HG03575 (cell line): ENCODE measurements at regions not wholly inside any gene's neighbourhood (a gene's known extent, or its start where the extent isn't known, plus 50 kb on each side); places are given as distances from the start of the nearest gene placed in this dataset.
"Not testable (repeated sequence)": the region's sequence is repeated elsewhere in the genome, so short reads cannot be mapped to it uniquely, and the experiment has no call there.

ENCODE experiments used
- ATAC-seq: cut with Tn5 transposase; IDR thresholded peaks from one replicate; pipeline ENCODE4 v1.9.1; 2021; ENCODE audit not compliant: unreplicated experiment, insufficient number of reproducible peaks, low FRiP score; ENCODE audit errors: extremely low read depth

DNA sequence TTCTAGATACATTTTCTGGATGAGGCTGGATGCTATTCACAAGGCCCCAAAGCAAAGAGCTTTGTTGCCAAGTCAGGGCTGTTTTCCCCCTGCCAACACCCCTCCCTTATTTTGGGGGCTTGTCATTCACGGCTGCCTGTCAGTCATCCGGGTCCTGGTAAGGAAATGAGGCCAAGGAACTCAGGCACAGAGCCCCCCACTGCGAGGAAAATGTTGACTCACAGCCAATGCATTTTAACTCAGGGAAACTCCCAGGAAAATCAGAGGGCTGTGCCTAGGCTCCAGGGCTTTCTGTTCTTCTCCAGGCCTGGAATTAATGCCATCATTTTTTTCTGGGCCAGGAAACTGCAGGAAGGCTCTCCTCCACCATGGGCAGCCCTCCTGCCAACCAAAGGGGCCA lies 241.1 kb downstream of the SMAD2 start:
- ATAC-seq, result no peak

DNA sequence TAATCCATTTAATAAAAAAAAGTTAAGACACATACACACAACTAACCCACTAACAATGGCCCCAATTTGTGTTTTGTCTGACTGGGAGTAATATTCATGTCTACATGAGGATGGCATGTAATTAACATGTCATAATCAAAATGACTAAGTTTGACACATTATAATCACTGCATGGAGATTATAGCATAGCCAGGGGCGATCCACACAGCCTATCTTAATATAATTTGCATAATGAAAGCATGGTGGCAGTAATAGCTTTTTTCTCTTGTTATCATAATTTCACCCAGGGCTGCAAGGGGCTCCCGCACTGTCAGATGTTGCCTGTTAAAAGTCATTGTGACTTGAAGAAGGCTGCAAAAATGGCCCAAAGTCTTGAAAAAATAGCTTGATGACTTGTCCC lies 243.7 kb downstream of the SMAD2 start:
- ATAC-seq, result no peak

DNA sequence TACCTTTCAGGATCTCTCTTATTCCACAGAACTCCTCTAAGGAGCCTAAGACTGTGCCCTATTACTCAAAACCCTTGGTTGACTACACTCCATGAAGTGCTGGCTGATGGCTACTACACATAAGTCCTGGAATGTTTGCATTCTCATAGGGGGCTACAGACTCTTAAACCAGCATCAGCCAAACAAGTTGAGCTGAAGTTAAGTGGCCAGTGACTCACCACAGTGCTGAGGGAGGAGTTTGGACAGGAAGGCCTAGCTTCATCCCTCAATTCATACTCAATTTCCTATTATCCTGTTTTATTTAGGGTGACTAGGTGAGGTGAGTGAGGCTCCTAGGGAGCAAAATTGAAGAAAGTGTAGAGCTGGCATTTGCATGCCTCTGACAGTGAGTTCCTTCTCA lies 246.7 kb downstream of the SMAD2 start:
- no peak for ATAC-seq

DNA sequence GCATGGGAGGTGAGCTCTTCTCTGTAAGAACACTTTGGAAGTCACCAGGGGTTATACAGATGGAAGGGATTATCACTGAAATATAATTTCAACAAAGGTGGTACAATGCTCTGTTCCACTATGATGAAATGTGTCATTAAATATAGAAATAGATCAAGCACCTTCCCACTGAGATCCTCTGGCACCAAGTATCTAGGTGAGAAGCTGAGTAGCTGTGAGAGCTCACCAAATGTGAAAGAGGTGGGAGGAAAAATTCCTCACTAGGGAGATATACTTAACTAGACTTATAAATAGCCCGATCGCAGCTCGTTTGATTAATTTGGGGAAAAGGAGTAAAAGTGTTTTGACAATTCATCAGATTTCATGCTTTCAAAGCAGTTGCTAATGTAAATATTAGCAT lies 247.6 kb downstream of the SMAD2 start:
- no peak for ATAC-seq

DNA sequence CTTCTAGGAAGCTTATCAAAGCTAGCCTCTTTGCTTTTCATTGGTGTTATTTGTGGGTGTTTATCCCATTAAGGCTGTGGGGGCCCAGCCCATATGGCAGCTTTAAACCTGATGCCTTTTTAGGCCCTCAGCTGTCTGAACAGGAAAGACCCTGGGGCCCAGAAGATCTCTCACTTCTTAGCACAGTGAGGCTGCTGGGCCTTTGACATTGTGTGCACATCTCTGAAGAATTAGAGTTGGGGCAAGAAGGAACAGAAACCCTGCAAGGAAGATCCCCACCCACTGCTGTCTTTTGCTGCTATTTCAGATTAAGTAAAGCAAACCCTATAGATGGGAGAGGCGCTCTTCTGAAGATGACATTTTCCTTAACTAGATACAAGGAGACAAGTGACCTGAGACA lies 250.0 kb downstream of the SMAD2 start:
- ATAC-seq, result peak; percentile 66

DNA sequence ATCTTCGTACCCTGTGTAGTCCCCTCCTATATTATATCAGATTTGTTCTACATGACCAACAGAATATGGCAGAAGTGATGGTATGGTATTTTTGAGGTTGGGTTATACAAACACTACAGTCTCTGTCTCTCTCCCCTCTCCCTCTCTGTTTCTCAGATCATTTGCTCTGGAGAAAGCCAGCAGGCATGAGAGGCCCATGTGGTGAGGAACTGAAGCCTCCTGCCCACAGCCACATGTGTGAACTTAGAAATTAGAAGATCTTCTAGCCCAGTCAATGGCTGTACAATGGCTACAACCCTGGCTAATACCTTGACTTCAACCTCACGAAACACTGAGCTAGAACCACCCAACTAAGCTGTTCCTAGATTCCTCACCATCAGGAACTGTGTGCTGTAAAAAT lies 250.6 kb downstream of the SMAD2 start:
- ATAC-seq, result peak; percentile 44

DNA sequence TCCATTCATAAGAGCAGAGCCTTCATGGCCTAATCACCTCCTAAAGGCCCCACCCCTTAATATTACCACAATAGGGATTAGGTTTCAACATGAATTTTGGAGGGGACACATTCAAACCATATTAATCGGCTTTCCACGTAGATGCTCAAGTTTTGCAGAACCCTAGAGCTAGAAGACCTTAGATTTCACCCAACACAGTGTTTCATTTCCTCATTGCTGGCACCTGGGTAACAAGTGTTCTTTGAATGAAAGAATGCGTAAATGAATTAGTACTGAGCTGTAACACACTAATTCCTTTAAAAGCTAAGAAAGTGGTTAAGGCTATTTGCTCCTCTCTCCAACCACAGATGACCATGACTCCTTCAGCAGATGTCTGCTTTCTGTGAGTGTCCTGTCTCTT lies 252.5 kb downstream of the SMAD2 start:
- no peak for ATAC-seq

DNA sequence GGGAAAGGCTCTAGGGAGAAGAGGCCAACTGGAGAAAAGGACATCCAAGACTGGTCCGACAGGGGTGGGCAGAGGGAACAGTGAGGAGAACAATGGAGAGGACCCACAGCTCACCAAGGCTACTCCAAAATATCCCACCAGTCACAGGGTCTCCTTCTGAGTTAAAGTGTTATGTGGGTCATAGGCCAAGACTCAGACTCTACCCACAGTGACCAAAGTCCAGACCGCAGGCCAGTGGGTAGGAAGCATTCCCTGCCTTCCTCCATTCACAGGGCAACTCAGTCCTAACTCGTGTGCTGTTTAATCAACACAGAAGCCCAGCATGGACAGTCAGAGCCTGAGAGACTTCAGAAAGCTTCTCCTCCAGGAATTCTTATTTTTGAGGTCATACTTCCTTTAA lies 260.6 kb downstream of the SMAD2 start:
- no peak for ATAC-seq

DNA sequence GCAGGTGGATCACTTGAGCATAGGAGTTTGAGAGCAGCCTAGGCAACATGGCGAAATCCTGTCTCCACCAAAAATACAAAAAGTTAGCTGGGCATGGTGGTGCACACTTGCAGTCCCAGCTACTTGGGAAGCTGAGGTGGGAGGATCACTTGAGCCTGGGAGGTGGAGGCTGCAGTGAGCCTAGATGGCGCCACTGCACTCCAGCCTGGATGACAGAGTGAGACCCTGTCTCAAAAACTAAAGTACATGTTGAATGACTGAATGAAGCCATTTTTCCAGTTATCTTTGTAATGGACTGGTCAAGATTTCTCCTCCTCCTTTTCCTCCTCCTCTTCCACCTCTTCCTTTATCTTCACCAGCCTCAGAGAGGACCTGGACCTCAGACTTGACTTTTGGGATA lies 272.0 kb downstream of the SMAD2 start:
- ATAC-seq, result no peak

DNA sequence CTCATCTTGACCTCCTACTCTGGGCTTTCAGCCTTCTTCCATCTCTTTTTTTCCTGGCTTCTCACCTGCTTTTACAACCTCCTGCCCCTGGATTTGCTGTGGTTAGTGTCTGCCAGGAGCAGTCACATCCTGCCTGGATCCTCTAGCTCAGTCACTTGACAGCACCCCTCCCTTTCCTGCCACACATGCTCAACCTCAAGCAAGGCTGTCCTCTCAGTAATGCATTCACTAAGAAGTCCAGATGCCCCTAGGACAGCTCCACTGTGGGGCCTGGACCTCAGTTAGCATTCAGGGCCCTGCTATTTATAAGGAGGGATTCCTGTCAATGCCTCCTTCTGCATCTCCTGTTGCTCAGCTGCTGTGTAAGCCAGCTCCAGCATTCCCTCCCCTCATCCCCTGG lies 275.5 kb downstream of the SMAD2 start:
- ATAC-seq, result no peak

DNA sequence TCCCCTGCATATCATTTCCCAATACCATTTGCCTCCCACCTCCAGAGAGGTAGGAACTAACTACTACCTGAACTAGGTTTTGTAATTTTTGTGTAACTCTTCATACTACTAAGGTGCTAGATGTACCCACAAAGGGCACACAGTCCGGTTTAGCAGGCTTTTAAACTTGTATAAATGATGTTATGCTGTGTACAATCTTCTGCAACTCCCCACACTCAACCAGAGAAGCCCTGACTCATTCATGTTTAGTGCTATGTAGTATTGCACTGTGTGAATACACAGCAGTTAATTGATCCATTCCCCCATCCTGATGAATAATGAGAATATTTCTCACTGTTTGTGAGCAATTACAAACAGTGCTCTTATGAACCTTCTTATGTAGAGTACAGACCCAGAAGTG lies 285.6 kb downstream of the SMAD2 start:
- ATAC-seq, result no peak

DNA sequence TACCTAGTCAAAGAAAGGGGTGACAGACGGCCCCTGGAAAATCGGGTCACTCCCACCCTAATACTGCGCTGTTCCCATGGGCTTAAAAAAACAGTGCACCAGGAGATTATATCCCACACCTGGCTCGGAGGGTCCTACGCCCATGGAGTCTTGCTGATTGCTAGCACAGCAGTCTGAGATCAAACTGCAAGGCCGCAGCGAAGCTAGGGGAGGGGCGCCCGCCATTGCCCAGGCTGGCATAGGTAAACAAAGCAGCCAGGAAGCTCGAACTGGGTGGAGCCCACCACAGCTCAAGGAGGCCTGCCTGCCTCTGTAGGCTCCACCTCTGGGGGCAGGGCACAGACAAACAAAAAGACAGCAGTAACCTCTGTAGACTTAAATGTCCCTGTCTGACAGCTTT lies 292.9 kb downstream of the SMAD2 start:
- ATAC-seq, result not testable (repeated sequence)

DNA sequence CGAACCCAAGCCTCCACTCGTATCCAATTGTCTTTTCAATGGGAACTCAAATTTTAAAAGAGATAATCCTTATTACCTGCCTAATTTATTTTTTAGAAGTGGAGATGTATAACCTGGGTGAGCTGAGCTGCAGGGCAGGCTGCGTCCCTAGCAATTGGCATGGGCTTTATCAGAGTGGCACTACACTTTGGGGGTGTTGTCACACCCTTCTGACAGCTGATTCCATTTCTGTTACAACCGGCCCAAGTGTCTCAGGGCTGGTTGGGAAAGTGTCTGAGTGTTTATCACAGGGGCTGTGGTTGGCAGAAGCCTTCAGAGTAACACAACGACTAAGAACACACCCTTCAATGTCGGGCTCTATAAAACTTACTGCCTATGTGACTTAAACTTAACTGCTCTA lies 295.0 kb downstream of the SMAD2 start:
- ATAC-seq, result no peak

DNA sequence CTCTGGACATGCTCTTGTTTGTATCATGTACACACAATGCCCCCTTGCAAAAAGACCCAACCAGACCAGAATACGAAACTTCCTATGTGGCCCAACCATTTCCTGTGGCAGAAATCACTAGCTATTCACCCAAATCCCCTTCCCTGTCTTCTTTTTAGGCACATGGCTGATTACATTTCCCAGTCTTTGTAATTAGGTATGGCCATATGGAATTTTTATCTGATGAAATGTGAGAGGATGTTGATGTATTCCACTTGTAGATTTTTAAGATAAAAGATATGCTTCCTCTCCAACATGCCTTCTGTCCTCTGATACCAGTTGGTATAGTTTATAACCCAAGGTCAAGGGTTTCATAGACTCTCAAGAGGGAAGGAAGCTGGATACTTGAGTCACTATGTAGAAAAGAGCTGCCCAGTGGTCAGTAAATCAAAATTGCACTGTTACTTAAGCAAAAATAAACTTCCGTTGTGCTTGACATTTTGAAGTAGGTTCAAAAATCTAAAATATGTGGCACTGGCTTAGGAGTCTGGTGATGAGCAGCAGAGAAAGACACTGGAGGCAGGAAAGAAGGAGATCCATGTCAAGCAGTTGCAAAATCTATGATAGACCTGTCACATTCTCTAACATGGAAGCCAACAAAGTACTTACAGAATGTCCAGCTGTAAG lies 297.4 kb downstream of the SMAD2 start:
- no peak for ATAC-seq

DNA sequence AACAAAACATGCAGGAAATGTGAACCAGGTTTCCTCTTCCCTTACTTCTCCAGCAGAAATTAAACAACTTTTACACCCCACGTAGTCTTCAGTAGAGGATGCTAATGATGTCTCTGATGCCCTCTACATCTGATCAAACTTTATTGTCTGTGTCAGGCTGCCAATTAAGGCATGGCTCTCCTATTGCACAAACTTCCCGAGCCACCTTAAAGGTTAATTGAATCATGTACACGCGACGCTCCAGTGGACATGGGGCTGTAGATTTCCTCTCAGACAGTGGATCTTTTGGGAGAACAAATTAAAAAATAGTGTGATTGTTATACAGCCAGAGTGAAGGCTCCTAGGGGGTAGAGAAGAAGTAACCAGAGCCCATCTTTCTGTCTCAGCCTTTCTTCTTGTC lies 301.6 kb downstream of the SMAD2 start:
- ATAC-seq, result no peak

DNA sequence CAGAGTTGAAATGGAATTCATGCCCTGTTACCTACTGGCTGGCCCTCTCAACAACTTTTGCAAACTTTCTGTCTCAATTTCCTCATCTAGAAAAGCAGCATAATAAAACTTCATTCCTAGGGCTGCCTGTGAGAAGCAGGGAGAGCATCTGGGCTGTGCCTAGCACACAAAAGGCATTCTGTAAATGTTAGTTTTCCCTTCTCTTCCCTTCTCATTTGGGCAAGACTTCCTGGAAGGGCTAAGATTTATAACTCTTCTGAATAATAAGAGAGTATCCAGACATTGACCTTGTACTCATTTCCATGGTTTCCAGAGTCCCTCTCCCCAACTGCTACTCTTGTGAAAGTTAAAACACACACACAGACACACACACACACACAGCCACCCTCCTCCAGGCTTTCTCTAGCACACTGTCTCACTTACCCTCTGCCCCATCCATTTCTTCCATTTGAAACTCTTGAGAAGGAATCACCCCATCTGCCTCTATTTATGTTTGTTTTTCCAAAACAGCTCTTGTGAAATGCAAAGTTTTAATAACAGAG lies 302.1 kb downstream of the SMAD2 start:
- ATAC-seq, result no peak

DNA sequence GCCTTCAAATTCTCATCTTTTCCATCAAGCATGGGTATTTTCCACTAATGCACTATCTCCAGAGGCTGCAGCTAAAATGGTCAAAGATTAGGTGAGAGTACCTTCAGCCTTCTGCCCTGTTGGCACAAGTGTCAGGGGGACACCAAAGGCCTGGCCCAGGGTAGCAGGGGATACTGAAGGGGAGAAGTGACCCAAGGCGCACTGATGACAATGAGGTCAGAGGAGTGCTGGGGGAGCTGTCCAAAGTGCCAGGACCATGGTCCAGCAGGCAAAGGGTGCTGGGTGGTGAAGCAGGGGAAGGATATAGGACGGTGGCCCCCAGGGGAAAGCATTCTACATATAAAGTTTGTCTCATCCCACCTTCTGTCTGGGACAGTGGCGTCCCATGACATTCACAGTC lies 303.4 kb downstream of the SMAD2 start:
- no peak for ATAC-seq

DNA sequence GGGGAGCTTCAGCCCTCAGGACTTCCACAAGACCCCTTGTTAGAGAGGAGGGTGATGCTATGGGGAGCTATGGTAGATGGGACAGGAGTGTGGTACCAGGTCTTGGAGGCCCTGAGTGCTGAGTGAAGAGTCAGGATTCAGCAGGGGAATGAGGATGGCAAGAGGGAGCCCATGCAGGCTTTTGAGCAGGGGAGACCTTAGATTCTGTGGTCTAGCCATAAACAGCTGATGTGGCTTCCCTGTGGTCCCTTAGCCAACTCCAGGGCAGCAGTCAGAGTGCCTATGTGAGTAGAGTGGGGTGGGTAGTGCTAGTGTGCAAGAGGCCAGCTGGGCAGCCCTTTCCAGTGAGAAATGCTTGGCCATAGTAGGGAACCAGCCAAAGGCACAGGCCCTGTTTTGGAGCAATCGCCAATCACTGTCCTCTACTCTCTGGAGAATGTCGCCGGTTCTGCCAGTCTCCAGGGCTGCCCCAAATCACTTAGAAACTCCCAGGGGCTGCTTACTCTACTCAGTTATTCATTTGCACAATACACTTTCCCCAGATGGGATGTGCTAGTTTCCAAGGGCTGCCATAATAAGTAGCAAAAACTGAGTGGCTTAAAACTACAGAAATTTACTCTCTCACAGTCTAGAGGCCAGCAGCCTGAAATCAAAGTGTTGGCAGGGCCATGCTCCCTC lies 310.5 kb downstream of the SMAD2 start:
- ATAC-seq, result no peak

DNA sequence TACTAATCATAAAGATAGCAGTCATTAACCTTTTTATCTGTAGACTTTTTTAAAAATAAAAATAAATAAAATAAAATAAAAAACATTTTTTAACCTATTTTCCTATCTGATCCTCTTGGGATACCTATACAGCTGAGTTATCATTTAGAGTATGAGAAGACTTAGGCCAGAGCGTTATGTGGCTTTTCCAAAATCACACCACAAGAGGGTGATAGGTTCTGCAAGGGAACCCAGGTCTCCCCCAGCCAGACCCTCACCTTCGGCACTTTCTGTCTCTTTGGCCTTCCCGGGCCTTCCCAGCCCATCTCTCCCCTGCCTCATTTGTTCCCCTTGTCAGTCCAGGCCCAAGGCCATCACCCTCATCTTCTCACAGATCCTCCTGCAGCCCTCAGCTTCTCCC lies 311.7 kb downstream of the SMAD2 start:
- no peak for ATAC-seq

DNA sequence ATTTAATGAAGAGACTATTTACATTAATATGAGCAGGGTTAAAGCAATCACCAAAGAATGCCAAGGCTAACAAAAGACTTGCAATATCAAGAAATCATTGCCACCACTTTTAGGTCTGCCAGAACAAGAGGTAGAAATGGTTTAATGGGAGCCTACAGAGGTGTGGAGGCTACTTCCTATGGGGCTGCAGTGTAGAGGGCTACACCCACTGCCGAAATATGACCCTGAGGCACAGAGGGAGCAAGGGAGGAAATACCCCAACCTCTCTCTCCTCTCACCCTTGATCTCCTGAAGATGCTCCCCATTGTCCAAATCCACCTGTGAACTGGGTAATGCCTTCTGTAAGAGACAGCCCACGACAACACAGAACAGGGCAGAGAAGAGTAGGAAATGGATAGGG lies 315.4 kb downstream of the SMAD2 start:
- no peak for ATAC-seq

DNA sequence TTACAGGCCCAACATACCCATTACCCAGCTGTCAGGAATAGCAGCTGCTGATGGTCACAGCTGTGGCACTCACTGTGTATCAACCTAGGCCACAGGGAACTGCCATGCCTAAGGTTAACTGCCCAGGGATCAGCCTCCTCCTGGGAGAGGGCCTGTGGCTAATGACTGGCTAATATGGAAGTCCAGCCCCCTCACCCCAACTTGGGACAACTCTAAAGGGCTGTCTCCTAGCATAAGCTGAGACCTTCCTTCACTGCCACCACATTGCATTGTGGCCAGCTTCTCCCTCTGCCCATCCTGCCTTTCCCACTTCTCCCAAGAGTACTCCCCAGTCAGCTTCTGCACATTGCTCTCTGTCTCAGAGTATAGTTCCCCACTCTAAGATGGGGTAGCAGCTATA lies 316.5 kb downstream of the SMAD2 start:
- ATAC-seq, result no peak
